ENCODE measurements at regions not wholly inside any gene's neighbourhood (a gene's known extent, or its start where the extent isn't known, plus 50 kb on each side); places are given as distances from the start of the nearest gene placed in this dataset.

DNA sequence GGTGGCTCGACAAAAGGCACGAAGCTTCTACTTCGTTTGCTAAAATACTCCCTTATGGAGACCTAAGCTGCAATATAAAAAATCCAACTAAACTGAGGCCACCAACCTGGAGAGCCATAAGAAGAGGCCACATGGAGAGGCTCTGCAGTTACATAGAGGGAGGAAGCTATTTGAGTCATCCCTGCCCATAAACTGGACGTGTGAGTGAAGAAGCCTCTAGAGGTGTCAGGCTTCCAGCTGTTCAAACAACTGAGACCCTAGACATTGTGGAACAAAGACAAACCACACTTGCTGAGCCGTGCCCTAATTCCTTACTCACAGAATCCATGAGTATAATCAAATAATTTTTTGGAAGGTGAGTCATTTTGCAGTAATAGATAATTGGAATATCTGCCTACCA lies 50.2 kb upstream of the GMNC start:
- no peak overlapping the region for H2BK12ac ChIP-seq (ENCODE audit: low read length)
- no peak overlapping the region for H3K4ac ChIP-seq (ENCODE audit: low read depth, low read length)
- no peak overlapping the region for H2AK5ac ChIP-seq (ENCODE audit: low read length)
- no peak overlapping the region for H2AFZ ChIP-seq (ENCODE audit: insufficient read depth, low read length, poor library complexity)
- no peak overlapping the region for H3K9ac ChIP-seq (ENCODE audit: low read length)
- WGBS (ENCODE audit: extremely low coverage, insufficient coverage, insufficient read length): no CpG with 5 or more reads among the region's 5 CpGs
- H3K79me2 ChIP-seq (ENCODE audit: control insufficient read depth, insufficient read depth, low read length, poor library complexity): no peaks in the 10 kb centered on the region
- no peak overlapping the region for H3K23ac ChIP-seq (ENCODE audit: low read length)
- no peaks in the 10 kb centered on the region for H3K4me1 ChIP-seq (ENCODE audit: control insufficient read depth in 1 of 2, insufficient read depth in 2 of 2, low read length in 2 of 2)
- no peak overlapping the region for H3K14ac ChIP-seq (ENCODE audit: low read length)
- no peak for DNase-seq
- H4K8ac ChIP-seq (ENCODE audit: low read depth, low read length): no peak overlapping the region
- no peak overlapping the region for H3K4me3 ChIP-seq (ENCODE audit: low read depth, low read length)
- no peaks in the 10 kb centered on the region for H3K36me3 ChIP-seq (ENCODE audit: control insufficient read depth in 1 of 2, insufficient read depth in 2 of 2, low read length in 2 of 2)
- H4K91ac ChIP-seq (ENCODE audit: low read depth, low read length): no peak overlapping the region
- H3K4me2 ChIP-seq (ENCODE audit: low read length): no peak overlapping the region
- H4K12ac ChIP-seq (ENCODE audit: low read depth, low read length): no peak overlapping the region
- H2BK120ac ChIP-seq (ENCODE audit: insufficient read depth, low read length, poor library complexity): no peak overlapping the region
- no peak overlapping the region for H3K18ac ChIP-seq (ENCODE audit: low read length)
- no peaks in the 10 kb centered on the region for H3K27me3 ChIP-seq (ENCODE audit: insufficient read depth, low read length)
- H3K9me3 ChIP-seq (ENCODE audit: insufficient read depth, low read depth, low read length): no peaks in the 10 kb centered on the region
- H2BK5ac ChIP-seq (ENCODE audit: low read depth, low read length, poor library complexity): no peak overlapping the region
- H3K79me1 ChIP-seq (ENCODE audit: low read length): no peaks in the 10 kb centered on the region
- H3K27ac ChIP-seq (ENCODE audit: low read depth, low read length): no peak overlapping the region
